WERI-Rb-1 (cell line): ENCODE measurements at regions not wholly inside any gene's neighbourhood (a gene's known extent, or its start where the extent isn't known, plus 50 kb on each side); places are given as distances from the start of the nearest gene placed in this dataset.
"Not testable (repeated sequence)": the region's sequence is repeated elsewhere in the genome, so short reads cannot be mapped to it uniquely, and the experiment has no call there.

ENCODE experiments used
- DNase-seq: peaks from one replicate; pipeline ENCODE4 v3.0.0-alpha.2; 2020
- H3K27ac ChIP-seq: fragments of 250-450 bp; sonication (Bioruptor Pico); 2 replicates; pipeline ENCODE4 v1.5.1; 2020; ENCODE audit warnings: mild to moderate bottlenecking, moderate library complexity
- H3K27me3 ChIP-seq: fragments of 250-450 bp; sonication (Bioruptor Pico); 2 replicates; pipeline ENCODE4 v1.5.1; 2021; ENCODE audit warnings: mild to moderate bottlenecking, low read depth, moderate library complexity; ENCODE audit not compliant: insufficient read depth, severe bottlenecking
- H3K36me3 ChIP-seq: fragments of 250-450 bp; sonication (Bioruptor Pico); 2 replicates; pipeline ENCODE4 v1.5.1; 2020; ENCODE audit warnings: mild to moderate bottlenecking, moderate library complexity
- H3K4me3 ChIP-seq: 2 replicates; pipeline ENCODE4 v1.5.1; 2011; ENCODE audit warnings: low read depth, mild to moderate bottlenecking, control low read depth, low read length
- H3K9me3 ChIP-seq: fragments of 250-450 bp; sonication (Bioruptor Pico); 2 replicates; pipeline ENCODE4 v1.5.1; 2021; ENCODE audit warnings: mild to moderate bottlenecking, moderate library complexity; ENCODE audit not compliant: severe bottlenecking
- TF ChIP-seq, protein P1 (sequence below): IDR thresholded peaks from 2 replicates; pipeline ENCODE4 v1.5.1; 2011; ENCODE audit warnings: low read depth, mild to moderate bottlenecking, control low read depth, inconsistent platforms, low read length

- no peaks in the 10 kb centered on the region for H3K9me3 ChIP-seq
- TF ChIP-seq, protein P1, sequence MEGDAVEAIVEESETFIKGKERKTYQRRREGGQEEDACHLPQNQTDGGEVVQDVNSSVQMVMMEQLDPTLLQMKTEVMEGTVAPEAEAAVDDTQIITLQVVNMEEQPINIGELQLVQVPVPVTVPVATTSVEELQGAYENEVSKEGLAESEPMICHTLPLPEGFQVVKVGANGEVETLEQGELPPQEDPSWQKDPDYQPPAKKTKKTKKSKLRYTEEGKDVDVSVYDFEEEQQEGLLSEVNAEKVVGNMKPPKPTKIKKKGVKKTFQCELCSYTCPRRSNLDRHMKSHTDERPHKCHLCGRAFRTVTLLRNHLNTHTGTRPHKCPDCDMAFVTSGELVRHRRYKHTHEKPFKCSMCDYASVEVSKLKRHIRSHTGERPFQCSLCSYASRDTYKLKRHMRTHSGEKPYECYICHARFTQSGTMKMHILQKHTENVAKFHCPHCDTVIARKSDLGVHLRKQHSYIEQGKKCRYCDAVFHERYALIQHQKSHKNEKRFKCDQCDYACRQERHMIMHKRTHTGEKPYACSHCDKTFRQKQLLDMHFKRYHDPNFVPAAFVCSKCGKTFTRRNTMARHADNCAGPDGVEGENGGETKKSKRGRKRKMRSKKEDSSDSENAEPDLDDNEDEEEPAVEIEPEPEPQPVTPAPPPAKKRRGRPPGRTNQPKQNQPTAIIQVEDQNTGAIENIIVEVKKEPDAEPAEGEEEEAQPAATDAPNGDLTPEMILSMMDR: no peak
- no peak for DNase-seq
- H3K27me3 ChIP-seq: no peaks in the 10 kb centered on the region
- H3K27ac ChIP-seq: no peak overlapping the region
- H3K36me3 ChIP-seq: no peaks in the 10 kb centered on the region
- no peak overlapping the region for H3K4me3 ChIP-seq
Observed at GRCh38 chrX:94256396-94256795, 582.4 kb downstream of the FAM133A start.

GRCh38 chrX:94265323-94265722 is 591.3 kb downstream of the FAM133A start:
- Histone ChIP-seq H3K36me3 (no peaks in the 10 kb centered on the region), H3K9me3 (no peaks in the 10 kb centered on the region), H3K4me3 (no peak overlapping the region), H3K27ac (no peak overlapping the region), H3K27me3 (peaks cover 2% of the 10 kb centered on the region)
- DNase-seq: no peak
- TF ChIP-seq, protein P1: no peak

GRCh38 chrX:94288325-94288724 is 614.3 kb downstream of the FAM133A start:
- Histone ChIP-seq H3K27me3 (peaks cover 13% of the 10 kb centered on the region), H3K27ac (no peak overlapping the region), H3K36me3 (no peaks in the 10 kb centered on the region), H3K9me3 (no peaks in the 10 kb centered on the region), H3K4me3 (no peak overlapping the region)
- TF ChIP-seq, protein P1: no peak
- no peak for DNase-seq

- H3K36me3 ChIP-seq: no peaks in the 10 kb centered on the region
Observed at GRCh38 chrX:94288972-94289371, 615.0 kb downstream of the FAM133A start.

GRCh38 chrX:94302446-94302845 is 628.4 kb downstream of the FAM133A start:
- Histone ChIP-seq H3K27ac (no peak overlapping the region), H3K36me3 (no peaks in the 10 kb centered on the region), H3K27me3 (peaks cover 5% of the 10 kb centered on the region), H3K9me3 (no peaks in the 10 kb centered on the region), H3K4me3 (no peak overlapping the region)
- TF ChIP-seq, protein P1: no peak
- no peak for DNase-seq

More at GRCh38 chrX:94288972-94289371, 615.0 kb downstream of the FAM133A start:
- DNase-seq: no peak
- TF ChIP-seq, protein P1: no peak
- Histone ChIP-seq H3K27me3 (peaks cover 12% of the 10 kb centered on the region), H3K27ac (no peak overlapping the region), H3K9me3 (no peaks in the 10 kb centered on the region), H3K4me3 (no peak overlapping the region)

DNA sequence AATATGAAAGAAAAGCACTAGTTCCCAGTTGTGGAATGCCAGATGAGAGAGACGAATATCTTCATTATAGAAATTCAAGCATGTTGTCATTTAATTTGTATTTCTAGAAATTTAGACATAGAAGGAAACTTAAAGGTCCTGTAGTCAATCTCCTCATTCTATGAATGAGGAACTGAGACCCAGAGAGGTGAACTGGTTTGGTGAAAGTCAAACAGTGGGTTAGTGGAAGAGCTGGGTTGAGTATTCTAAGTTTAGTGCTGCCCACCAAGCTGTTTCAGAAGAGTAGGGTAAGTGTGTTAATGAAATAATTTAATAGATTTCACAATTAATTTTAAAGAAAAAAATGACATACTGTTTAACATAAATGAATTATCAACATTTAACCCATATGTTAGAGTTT is 655.2 kb downstream of the FAM133A start:
- H3K27ac ChIP-seq: no peak overlapping the region
- no peaks in the 10 kb centered on the region for H3K36me3 ChIP-seq
- no peak for DNase-seq
- TF ChIP-seq, protein P1: no peak
- no peak overlapping the region for H3K4me3 ChIP-seq
- H3K27me3 ChIP-seq: peaks cover 5% of the 10 kb centered on the region
- H3K9me3 ChIP-seq: no peaks in the 10 kb centered on the region

GRCh38 chrX:94341730-94342129 is 667.7 kb downstream of the FAM133A start:
- not testable (repeated sequence) for H3K9me3 ChIP-seq, H3K36me3 ChIP-seq, H3K27ac ChIP-seq, H3K4me3 ChIP-seq, DNase-seq
- H3K27me3 ChIP-seq: peaks cover 11% of the 10 kb centered on the region
